ENCODE measurements at regions not wholly inside any gene's neighbourhood (a gene's known extent, or its start where the extent isn't known, plus 50 kb on each side); places are given as distances from the start of the nearest gene placed in this dataset.

DNA sequence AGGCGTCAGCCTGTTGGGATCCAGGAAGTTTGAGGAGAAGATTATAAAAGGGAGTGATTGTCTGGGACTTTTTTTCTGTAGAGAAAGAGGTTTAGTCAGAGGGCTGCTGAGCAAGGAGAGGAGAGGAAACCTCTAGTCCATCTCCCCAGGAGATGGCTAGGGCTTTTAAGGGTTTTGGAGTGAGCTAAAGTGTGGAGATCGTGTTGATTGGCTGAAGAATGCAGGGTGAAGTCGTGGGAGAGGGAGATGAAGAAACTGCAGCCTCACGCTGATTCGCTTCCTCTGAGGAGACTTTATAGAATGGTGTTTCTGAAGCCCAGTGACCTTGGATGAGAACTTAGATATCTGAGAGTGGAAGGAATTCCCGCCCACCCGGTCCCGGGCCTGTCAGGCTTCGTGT, 193.7 kb upstream of the PWP1 start:
- TF ChIP-seq ZNF565 (CRISPR knock-in tag; conservative IDR thresholded peaks at IDR 0.05; ENCODE audit: low read depth) (no peak), OSR1 (CRISPR knock-in tag; IDR thresholded peaks at IDR 0.05) (no peak), ARNTL (CRISPR knock-in tag; IDR thresholded peaks at IDR 0.05; ENCODE audit: borderline replicate concordance, low read depth) (no peak)
- TF ChIP-seq, protein P1, sequence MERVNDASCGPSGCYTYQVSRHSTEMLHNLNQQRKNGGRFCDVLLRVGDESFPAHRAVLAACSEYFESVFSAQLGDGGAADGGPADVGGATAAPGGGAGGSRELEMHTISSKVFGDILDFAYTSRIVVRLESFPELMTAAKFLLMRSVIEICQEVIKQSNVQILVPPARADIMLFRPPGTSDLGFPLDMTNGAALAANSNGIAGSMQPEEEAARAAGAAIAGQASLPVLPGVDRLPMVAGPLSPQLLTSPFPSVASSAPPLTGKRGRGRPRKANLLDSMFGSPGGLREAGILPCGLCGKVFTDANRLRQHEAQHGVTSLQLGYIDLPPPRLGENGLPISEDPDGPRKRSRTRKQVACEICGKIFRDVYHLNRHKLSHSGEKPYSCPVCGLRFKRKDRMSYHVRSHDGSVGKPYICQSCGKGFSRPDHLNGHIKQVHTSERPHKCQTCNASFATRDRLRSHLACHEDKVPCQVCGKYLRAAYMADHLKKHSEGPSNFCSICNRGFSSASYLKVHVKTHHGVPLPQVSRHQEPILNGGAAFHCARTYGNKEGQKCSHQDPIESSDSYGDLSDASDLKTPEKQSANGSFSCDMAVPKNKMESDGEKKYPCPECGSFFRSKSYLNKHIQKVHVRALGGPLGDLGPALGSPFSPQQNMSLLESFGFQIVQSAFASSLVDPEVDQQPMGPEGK (CRISPR knock-in tag; IDR thresholded peaks at IDR 0.05; ENCODE audit: borderline replicate concordance) = no peak
- TF ChIP-seq, protein P2, sequence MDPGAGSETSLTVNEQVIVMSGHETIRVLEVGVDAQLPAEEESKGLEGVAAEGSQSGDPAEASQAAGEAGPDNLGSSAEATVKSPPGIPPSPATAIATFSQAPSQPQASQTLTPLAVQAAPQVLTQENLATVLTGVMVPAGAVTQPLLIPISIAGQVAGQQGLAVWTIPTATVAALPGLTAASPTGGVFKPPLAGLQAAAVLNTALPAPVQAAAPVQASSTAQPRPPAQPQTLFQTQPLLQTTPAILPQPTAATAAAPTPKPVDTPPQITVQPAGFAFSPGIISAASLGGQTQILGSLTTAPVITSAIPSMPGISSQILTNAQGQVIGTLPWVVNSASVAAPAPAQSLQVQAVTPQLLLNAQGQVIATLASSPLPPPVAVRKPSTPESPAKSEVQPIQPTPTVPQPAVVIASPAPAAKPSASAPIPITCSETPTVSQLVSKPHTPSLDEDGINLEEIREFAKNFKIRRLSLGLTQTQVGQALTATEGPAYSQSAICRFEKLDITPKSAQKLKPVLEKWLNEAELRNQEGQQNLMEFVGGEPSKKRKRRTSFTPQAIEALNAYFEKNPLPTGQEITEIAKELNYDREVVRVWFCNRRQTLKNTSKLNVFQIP (CRISPR knock-in tag; IDR thresholded peaks at IDR 0.05; ENCODE audit: borderline replicate concordance, low read depth) = no peak
- TF ChIP-seq, protein P3, sequence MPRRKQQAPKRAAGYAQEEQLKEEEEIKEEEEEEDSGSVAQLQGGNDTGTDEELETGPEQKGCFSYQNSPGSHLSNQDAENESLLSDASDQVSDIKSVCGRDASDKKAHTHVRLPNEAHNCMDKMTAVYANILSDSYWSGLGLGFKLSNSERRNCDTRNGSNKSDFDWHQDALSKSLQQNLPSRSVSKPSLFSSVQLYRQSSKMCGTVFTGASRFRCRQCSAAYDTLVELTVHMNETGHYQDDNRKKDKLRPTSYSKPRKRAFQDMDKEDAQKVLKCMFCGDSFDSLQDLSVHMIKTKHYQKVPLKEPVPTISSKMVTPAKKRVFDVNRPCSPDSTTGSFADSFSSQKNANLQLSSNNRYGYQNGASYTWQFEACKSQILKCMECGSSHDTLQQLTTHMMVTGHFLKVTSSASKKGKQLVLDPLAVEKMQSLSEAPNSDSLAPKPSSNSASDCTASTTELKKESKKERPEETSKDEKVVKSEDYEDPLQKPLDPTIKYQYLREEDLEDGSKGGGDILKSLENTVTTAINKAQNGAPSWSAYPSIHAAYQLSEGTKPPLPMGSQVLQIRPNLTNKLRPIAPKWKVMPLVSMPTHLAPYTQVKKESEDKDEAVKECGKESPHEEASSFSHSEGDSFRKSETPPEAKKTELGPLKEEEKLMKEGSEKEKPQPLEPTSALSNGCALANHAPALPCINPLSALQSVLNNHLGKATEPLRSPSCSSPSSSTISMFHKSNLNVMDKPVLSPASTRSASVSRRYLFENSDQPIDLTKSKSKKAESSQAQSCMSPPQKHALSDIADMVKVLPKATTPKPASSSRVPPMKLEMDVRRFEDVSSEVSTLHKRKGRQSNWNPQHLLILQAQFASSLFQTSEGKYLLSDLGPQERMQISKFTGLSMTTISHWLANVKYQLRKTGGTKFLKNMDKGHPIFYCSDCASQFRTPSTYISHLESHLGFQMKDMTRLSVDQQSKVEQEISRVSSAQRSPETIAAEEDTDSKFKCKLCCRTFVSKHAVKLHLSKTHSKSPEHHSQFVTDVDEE (CRISPR knock-in tag; IDR thresholded peaks at IDR 0.05) = no peak
